Upper lobe of right lung (tissue), 1 donor: ENCODE measurements at regions not wholly inside any gene's neighbourhood (a gene's known extent, or its start where the extent isn't known, plus 50 kb on each side); places are given as distances from the start of the nearest gene placed in this dataset.

ENCODE experiments used
- ATAC-seq: fragments of 200-7000 bp; cut with Tn5 transposase; one replicate; pipeline ENCODE4 v1.9.1; 2020; ENCODE audit warnings: mild to moderate bottlenecking, moderate library complexity
- DNase-seq: peaks from one replicate; pipeline ENCODE4 v3.0.0-alpha.2; 2020
- H3K27ac ChIP-seq: fragments of 200-600 bp; one replicate; pipeline ENCODE4 v1.8.0; 2022
- H3K27me3 ChIP-seq: fragments of 200-600 bp; one replicate; pipeline ENCODE4 v1.8.0; 2022; ENCODE audit warnings: mild to moderate bottlenecking
- H3K36me3 ChIP-seq: fragments of 200-600 bp; one replicate; pipeline ENCODE4 v1.8.0; 2022
- H3K4me1 ChIP-seq: fragments of 200-600 bp; one replicate; pipeline ENCODE4 v1.8.0; 2022
- H3K4me3 ChIP-seq: fragments of 200-600 bp; one replicate; pipeline ENCODE4 v1.8.0; 2022; ENCODE audit warnings: mild to moderate bottlenecking
- H3K9me3 ChIP-seq: fragments of 200-600 bp; one replicate; pipeline ENCODE4 v1.8.0; 2022
- intact Hi-C: fragments of 100-400 bp; cut with DNase I; formaldehyde crosslinking; loops from one replicate; pipeline ENCODE4 v1.11.0; 2022
- TF ChIP-seq, protein P1 (sequence below): fragments of 200-600 bp; IDR thresholded peaks from one replicate; pipeline ENCODE4 v1.8.0; 2022; ENCODE audit warnings: antibody characterized with exemption
- donor health status: DM: no; HTN: yes; CAD: no; lungs with severe emphysema.

DNA sequence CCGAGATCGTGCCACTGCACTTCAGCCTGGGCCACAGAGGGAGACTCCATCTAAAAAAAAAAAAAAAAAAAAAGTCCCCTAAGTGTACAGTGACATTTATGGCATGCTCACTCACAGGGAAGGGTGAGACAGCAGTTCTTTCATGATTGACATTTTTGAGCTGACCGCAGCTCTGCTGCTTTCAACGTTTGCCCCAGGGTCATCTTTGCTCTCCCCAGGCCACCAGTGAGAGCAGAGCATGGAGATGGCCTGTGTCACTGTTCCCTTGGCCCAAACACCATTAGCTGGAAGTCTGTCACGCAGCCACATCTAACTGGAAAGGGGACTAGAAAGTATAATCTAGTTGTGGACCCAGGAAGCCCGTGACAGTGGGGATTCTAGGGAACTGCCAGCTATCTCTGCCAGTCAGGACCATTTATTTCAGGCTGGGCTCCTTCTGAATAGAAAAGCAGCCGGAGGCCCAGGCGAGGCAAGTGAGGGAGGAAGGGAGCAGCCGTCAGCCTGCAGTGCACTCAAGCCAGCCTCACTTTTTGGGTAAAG is 193.4 kb upstream of the HES1 start:
- no peak for DNase-seq
- Histone ChIP-seq H3K27me3 (no peaks in the 10 kb centered on the region), H3K27ac (no peak overlapping the region), H3K9me3 (no peaks in the 10 kb centered on the region), H3K4me1 (no peaks in the 10 kb centered on the region), H3K36me3 (no peaks in the 10 kb centered on the region), H3K4me3 (no peak overlapping the region)
- intact Hi-C loops, result no loop called here
- no peak for ATAC-seq
- TF ChIP-seq, protein P1, sequence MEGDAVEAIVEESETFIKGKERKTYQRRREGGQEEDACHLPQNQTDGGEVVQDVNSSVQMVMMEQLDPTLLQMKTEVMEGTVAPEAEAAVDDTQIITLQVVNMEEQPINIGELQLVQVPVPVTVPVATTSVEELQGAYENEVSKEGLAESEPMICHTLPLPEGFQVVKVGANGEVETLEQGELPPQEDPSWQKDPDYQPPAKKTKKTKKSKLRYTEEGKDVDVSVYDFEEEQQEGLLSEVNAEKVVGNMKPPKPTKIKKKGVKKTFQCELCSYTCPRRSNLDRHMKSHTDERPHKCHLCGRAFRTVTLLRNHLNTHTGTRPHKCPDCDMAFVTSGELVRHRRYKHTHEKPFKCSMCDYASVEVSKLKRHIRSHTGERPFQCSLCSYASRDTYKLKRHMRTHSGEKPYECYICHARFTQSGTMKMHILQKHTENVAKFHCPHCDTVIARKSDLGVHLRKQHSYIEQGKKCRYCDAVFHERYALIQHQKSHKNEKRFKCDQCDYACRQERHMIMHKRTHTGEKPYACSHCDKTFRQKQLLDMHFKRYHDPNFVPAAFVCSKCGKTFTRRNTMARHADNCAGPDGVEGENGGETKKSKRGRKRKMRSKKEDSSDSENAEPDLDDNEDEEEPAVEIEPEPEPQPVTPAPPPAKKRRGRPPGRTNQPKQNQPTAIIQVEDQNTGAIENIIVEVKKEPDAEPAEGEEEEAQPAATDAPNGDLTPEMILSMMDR, result no peak

DNA sequence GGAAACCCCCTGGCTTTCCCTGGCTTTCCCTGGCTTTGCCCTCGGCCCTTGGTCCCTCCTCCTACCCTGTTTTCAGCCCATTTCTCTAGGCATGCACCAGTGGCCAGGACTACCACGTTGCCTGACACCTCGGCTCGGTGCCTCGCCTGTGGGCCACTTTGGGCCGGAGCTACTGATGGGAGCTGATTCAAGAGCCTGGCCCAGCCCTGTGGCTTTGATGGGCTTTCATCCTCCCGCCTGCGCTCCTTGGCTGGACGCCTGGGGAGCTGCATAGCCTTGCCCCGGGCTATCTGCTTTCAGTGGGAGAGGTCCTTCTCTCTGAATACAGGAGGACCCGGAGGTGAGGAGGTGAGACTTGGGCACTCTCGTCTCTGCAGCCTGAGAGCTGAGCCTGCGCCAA is 192.7 kb upstream of the HES1 start:
- Histone ChIP-seq H3K4me3 (no peak overlapping the region), H3K9me3 (no peaks in the 10 kb centered on the region), H3K36me3 (no peaks in the 10 kb centered on the region), H3K27ac (no peak overlapping the region), H3K4me1 (no peaks in the 10 kb centered on the region), H3K27me3 (no peaks in the 10 kb centered on the region)
- no peak for ATAC-seq
- intact Hi-C loops, result no loop called here
- no peak for DNase-seq
- TF ChIP-seq, protein P1, result no peak

DNA sequence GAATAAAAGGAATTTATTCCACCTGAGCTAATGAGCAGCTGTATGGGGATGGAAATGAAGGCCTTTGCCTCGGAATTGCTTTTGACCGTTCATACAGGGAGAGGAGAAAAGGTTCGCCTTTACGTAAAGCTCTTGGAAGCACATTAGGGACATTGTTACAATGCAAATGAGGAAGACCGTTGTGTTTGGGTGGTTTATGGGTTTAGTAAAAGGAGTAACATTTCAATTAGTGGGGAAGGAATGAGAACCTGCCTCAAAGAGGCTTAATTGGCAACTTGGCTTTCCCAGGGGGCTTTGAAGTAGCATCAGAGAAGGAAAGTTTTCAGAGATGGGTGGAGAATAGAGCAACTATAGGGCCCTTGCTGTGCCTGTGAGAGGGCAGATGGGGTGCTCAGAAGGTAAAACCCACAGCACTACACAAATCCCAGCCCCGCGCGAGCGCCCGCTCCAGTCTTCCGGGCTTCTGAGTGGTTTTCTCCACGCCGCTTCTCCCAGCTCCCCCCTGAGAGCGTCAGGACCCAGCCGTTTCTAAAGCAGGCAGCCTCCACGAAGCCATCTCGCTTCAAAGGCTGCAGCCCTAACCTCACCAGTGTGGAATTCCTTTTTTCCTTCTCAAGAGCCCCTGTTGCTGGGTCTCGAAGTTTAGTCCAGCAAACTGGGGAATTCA is 192.0 kb upstream of the HES1 start:
- intact Hi-C loops, result no loop called here

DNA sequence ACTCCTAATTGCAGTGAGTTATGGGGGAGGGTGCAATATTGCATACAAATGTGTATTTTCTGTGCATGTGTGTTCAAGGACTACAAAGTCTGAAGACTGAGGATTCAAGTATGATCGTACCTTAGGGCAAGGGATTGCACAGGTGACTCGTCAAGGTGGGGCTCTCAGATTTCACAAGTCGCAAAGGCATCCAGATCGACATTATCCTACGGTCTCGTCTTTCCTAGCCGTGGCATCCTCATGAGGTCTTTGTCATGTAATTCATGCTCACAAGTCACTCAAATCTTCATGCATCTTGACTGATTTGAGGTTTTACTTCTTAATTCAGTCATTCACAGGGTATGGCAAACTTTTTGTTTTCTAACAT is 191.4 kb upstream of the HES1 start:
- intact Hi-C loops, result no loop called here
- TF ChIP-seq, protein P1, result no peak
- no peak overlapping the region for H3K27ac ChIP-seq
- no peak for ATAC-seq
- H3K27me3 ChIP-seq, result no peaks in the 10 kb centered on the region
- DNase-seq, result no peak
- no peaks in the 10 kb centered on the region for H3K9me3 ChIP-seq
- H3K36me3 ChIP-seq, result no peaks in the 10 kb centered on the region
- H3K4me1 ChIP-seq, result no peaks in the 10 kb centered on the region
- H3K4me3 ChIP-seq, result no peak overlapping the region

More for the DNA sequence above, 192.0 kb upstream of the HES1 start:
- Histone ChIP-seq H3K36me3 (no peaks in the 10 kb centered on the region), H3K27ac (no peak overlapping the region), H3K9me3 (no peaks in the 10 kb centered on the region), H3K4me1 (no peaks in the 10 kb centered on the region), H3K27me3 (no peaks in the 10 kb centered on the region), H3K4me3 (no peak overlapping the region)
- TF ChIP-seq, protein P1, result no peak
- DNase-seq (no peak), ATAC-seq (no peak)

DNA sequence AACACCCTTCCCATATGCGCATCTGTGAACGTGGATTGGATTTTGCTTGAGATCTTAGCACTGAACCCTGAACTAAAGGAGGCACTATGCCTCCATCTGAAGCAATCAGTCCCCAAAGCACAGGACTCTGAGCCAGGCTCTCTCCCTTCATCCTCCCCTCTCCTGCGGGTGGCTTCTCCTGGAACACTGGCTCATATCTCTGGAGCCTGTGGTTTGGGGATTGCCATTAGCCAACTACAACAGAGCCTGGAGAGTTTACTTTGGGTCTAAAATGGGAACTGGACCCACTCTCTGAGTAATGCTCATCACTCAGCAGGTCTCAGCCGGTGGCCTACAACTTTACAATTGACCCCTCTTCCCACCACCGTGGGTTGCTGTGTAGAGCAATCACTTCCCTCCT is 190.8 kb upstream of the HES1 start:
- DNase-seq (no peak), ATAC-seq (no peak)
- no peaks in the 10 kb centered on the region for H3K36me3 ChIP-seq
- no peak overlapping the region for H3K4me3 ChIP-seq
- intact Hi-C loops, result no loop called here
- no peaks in the 10 kb centered on the region for H3K27me3 ChIP-seq
- H3K9me3 ChIP-seq, result no peaks in the 10 kb centered on the region
- H3K4me1 ChIP-seq, result no peaks in the 10 kb centered on the region
- no peak overlapping the region for H3K27ac ChIP-seq
- TF ChIP-seq, protein P1, result no peak

DNA sequence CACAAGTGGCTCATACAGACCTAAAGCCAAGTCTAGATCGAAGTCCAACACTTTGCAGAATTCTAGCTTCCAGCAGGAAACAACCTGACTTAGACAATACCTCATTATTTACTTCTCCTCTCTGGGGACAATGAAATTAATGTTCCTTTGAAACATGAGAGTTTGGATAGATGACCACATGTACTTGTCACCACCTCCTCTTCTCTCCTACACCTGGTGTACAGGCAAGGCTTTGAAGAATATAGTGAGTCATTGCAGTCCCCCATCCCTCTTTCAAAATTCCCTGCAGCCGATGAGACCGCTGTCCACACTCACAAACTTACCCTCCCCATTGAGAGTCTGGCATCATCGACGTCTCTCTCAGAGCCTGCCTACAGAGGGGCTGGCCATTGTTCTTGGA is 189.0 kb upstream of the HES1 start:
- intact Hi-C loops, result no loop called here
- Histone ChIP-seq H3K27ac (no peak overlapping the region), H3K36me3 (no peaks in the 10 kb centered on the region), H3K4me3 (no peak overlapping the region), H3K4me1 (no peaks in the 10 kb centered on the region), H3K9me3 (no peaks in the 10 kb centered on the region), H3K27me3 (no peaks in the 10 kb centered on the region)
- no peak for ATAC-seq
- no peak for DNase-seq
- TF ChIP-seq, protein P1, result no peak
